HCT116 (cell line): ENCODE measurements at regions not wholly inside any gene's neighbourhood (a gene's known extent, or its start where the extent isn't known, plus 50 kb on each side); places are given as distances from the start of the nearest gene placed in this dataset.

Source experiments
- ATAC-seq: fragments of 200-7000 bp; cut with Tn5 transposase; 2 replicates; pipeline ENCODE4 v1.9.1; 2020; ENCODE audit warnings: mild to moderate bottlenecking, moderate library complexity
- BruUV-seq: library from RNA; stranded (reverse); fragments of 400-500 nt; replicated peaks from 2 replicates; lab custom pipeline; 2021; lab: Mats Ljungman, UMichigan
- CTCF ChIA-PET: fragments of 300-600 bp; sonication (Branson Sonifier 250); formaldehyde crosslinking; loops from one replicate; lab custom pipeline; 2021; ENCODE audit warnings: antibody characterized with exemption; lab: Charles Lee
- POLR2A ChIA-PET: fragments of 300-600, 350-600 bp; sonication (Branson Sonifier 250); formaldehyde crosslinking; loops from one replicate; lab custom pipeline; 2021; ENCODE audit warnings: antibody characterized with exemption; lab: Charles Lee
- RAD21 ChIA-PET, 2 experiments: fragments of 300-600 bp; sonication (Branson Sonifier 250); formaldehyde crosslinking; loops; one replicate each; lab custom pipeline; 2023; ENCODE audit warnings: low total read pairs in 2 of 2; ENCODE audit not compliant: uncharacterized antibody in 2 of 2, unreplicated experiment in 2 of 2, low non-redundant PET in 1 of 2; lab: Charles Lee
- DNase-seq: peaks from one replicate; pipeline ENCODE4 v3.0.0-alpha.2; 2010; ENCODE audit warnings: low read depth, low spot score
- H2AFZ ChIP-seq: fragments of 200-600 bp; shearing (Covaris generic), sonication (generic); 2 replicates; pipeline ENCODE4 v1.6.1; 2017; ENCODE audit warnings: low read depth, mixed run types, mixed read lengths, antibody characterized with exemption, low read length; ENCODE audit not compliant: poor library complexity, severe bottlenecking
- H3K27ac ChIP-seq: 2 replicates; pipeline ENCODE4 v1.5.1; 2012; ENCODE audit warnings: low read depth, low read length
- H3K27me3 ChIP-seq: fragments of 200-600 bp; sonication (generic); 2 replicates; pipeline ENCODE4 v1.6.1; 2016; ENCODE audit warnings: mixed run types, low read length, mixed read lengths; ENCODE audit not compliant: insufficient read depth
- H3K36me3 ChIP-seq, 2 experiments: fragments of 200-500 bp in 1 of 2; fragments of 200-600 bp in 1 of 2; sonication (Bioruptor generic) in 1 of 2; sonication (generic) in 1 of 2; 2 replicates each; pipeline versions ENCODE4 v1.5.1 to v1.6.1; 2014 to 2016; ENCODE audit warnings: low read length in 2 of 2, inconsistent platforms in 1 of 2, mixed read lengths in 1 of 2, mixed run types in 1 of 2; ENCODE audit not compliant: insufficient read depth in 2 of 2, control insufficient read depth in 1 of 2
- H3K4me1 ChIP-seq, 2 experiments: fragments of 200-600 bp in 1 of 2; sonication (generic) in 1 of 2; 2 replicates each; pipeline versions ENCODE4 v1.5.1 to v1.6.1; 2012 to 2017; ENCODE audit warnings: low read length in 2 of 2, inconsistent platforms in 1 of 2, mild to moderate bottlenecking in 1 of 2, mixed read lengths in 1 of 2, mixed run types in 1 of 2, moderate library complexity in 1 of 2; ENCODE audit not compliant: insufficient read depth in 2 of 2, control insufficient read depth in 1 of 2
- H3K4me2 ChIP-seq: fragments of 200-600 bp; sonication (generic); 2 replicates; pipeline ENCODE4 v1.6.1; 2017; ENCODE audit warnings: mixed run types, low read length, mixed read lengths
- H3K4me3 ChIP-seq, 2 experiments: fragments of 200-600 bp in 1 of 2; sonication (generic) in 1 of 2; replicated peaks in 1 of 2; 2 replicates each; pipeline ENCODE4 v1.5.1; 2011 to 2016; ENCODE audit warnings: low read length in 2 of 2, control low read depth in 1 of 2, low read depth in 1 of 2, mild to moderate bottlenecking in 1 of 2, mixed read lengths in 1 of 2, mixed run types in 1 of 2
- H3K79me2 ChIP-seq: fragments of 200-600 bp; sonication (generic); 2 replicates; pipeline ENCODE4 v1.6.1; 2017; ENCODE audit warnings: mild to moderate bottlenecking, mixed run types, low read length, moderate library complexity, mixed read lengths; ENCODE audit not compliant: insufficient read depth
- H3K9ac ChIP-seq: fragments of 200-600 bp; sonication (generic); 2 replicates; pipeline ENCODE4 v1.6.1; 2016; ENCODE audit warnings: low read length, mixed read lengths
- H3K9me2 ChIP-seq: fragments of 200-600 bp; sonication (generic), shearing (Covaris generic); 2 replicates; pipeline ENCODE4 v1.6.1; 2017; ENCODE audit warnings: mixed run types, mild to moderate bottlenecking, moderate library complexity; ENCODE audit not compliant: insufficient read depth
- H3K9me3 ChIP-seq, 2 experiments: fragments of 200-500 bp in 1 of 2; fragments of 200-600 bp in 1 of 2; sonication (Bioruptor generic) in 1 of 2; sonication (generic) in 1 of 2; 2 replicates each; pipeline ENCODE4 v1.6.1; 2014 to 2017; ENCODE audit warnings: low read length in 2 of 2, mixed read lengths in 2 of 2, inconsistent platforms in 1 of 2, low read depth in 1 of 2, mild to moderate bottlenecking in 1 of 2, mixed run types in 1 of 2, moderate library complexity in 1 of 2; ENCODE audit not compliant: control insufficient read depth in 1 of 2, insufficient read depth in 1 of 2
- H4K20me1 ChIP-seq: fragments of 200-600 bp; sonication (generic), shearing (Covaris generic); 2 replicates; pipeline ENCODE4 v1.6.1; 2017; ENCODE audit warnings: mixed run types, mild to moderate bottlenecking, moderate library complexity; ENCODE audit not compliant: insufficient read depth
- CEBPB ChIP-seq: IDR thresholded peaks from 2 replicates; pipeline ENCODE4 v1.6.1; 2012; ENCODE audit warnings: low read depth
- ELF1 ChIP-seq: IDR thresholded peaks from 2 replicates; pipeline ENCODE4 v1.6.1; 2012; ENCODE audit warnings: low read depth, borderline replicate concordance
- EZH2phosphoT487 ChIP-seq: fragments of 200-600 bp; IDR thresholded peaks from 2 replicates; pipeline ENCODE4 v1.6.1; 2018; ENCODE audit warnings: antibody characterized with exemption, borderline replicate concordance
- FOSL1 ChIP-seq: IDR thresholded peaks from 2 replicates; pipeline ENCODE4 v1.6.1; 2012; ENCODE audit warnings: low read depth
- SIN3A ChIP-seq: IDR thresholded peaks from 2 replicates; pipeline ENCODE4 v1.6.1; 2012; ENCODE audit warnings: low read depth
- SRF ChIP-seq: IDR thresholded peaks from 2 replicates; pipeline ENCODE4 v1.6.1; 2012; ENCODE audit warnings: low read depth
- TCF7L2 ChIP-seq: IDR thresholded peaks from 2 replicates; pipeline ENCODE4 v1.7.0; 2011; ENCODE audit warnings: borderline replicate concordance, inconsistent platforms; ENCODE audit not compliant: insufficient read depth, insufficient read length; ENCODE audit errors: extremely low read depth
- ZFX ChIP-seq: fragments of 450-650 bp; IDR thresholded peaks from 2 replicates; pipeline ENCODE4 v1.6.1; 2017
- ZNF274 ChIP-seq: fragments of 200-500 bp; sonication (Bioruptor generic); IDR thresholded peaks from 2 replicates; pipeline ENCODE4 v1.6.1; 2014; ENCODE audit warnings: mild to moderate bottlenecking, low read depth, low read length, inconsistent platforms
- intact Hi-C: fragments of 100-400 bp; cut with micrococcal nuclease; formaldehyde crosslinking; loops from 2 replicates; pipeline ENCODE4 v1.10.0; 2022
- TF ChIP-seq, protein P1 (sequence below): IDR thresholded peaks from 2 replicates; pipeline ENCODE4 v1.6.1; 2011; ENCODE audit warnings: mild to moderate bottlenecking, low read length, moderate library complexity; ENCODE audit not compliant: insufficient replicate concordance; ENCODE audit errors: extremely low read depth
- TF ChIP-seq, protein P2 (sequence below): IDR thresholded peaks from 2 replicates; pipeline ENCODE4 v1.6.1; 2012

DNA sequence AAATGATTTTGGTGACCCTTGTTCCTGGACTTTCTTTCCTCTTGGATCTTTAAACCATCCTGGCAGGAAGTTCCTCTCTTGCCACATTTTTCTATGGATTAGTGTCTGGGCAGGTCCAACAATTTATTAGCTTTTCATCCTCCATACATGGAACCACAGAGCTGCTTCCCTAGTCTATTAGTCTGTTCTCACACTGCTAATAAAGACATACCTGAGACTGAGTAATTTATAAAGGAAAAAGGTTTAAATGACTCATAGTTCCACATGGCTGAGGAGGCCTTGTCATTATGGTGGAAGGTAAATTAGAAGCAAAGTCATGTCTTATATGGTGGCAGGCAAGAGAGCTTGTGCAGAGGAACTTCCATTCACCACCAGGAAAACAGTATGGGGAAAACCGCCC is 122.9 kb downstream of the DDX1 start:
- H3K27me3 ChIP-seq = no peaks in the 10 kb centered on the region
- POLR2A ChIA-PET = no interaction called here
- no peak for ATAC-seq

DNA sequence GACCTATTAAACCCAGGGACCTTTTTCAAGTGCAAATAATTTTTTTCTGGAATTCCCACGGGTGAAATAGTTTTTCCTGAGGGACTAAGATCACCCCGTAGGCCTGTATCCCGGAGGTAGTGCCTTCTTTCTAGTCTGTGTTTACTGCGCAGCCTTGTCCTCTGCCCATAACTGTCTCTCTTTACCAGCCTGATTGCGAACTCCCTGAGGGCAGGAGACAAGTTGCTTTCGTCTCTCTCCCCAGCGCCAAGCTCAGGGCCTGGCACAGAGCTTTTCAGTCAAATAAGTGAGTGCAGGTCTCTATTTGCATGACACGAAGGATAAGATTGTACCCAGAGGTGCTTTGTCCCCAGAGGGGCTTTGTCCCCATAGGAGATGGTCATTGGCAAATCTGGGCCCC is 123.9 kb downstream of the DDX1 start:
- RAD21 ChIA-PET = no interaction called here
- CTCF ChIA-PET = no interaction called here
- BruUV-seq = no TSS peak
- no peak for ATAC-seq
- no peaks in the 10 kb centered on the region for H3K79me2 ChIP-seq
- no peaks in the 10 kb centered on the region for H4K20me1 ChIP-seq
- no peaks in the 10 kb centered on the region for H3K36me3 ChIP-seq
- H2AFZ ChIP-seq = no peak overlapping the region
- no peak overlapping the region for H3K4me2 ChIP-seq
- no peak overlapping the region for H3K4me3 ChIP-seq
- no peak overlapping the region for H3K9ac ChIP-seq
- intact Hi-C loops = no loop called here
- no peak for DNase-seq
- no peaks in the 10 kb centered on the region for H3K9me2 ChIP-seq
- no peaks in the 10 kb centered on the region for H3K9me3 ChIP-seq
- POLR2A ChIA-PET = no interaction called here
- peaks cover 0 to 3% of the 10 kb centered on the region in 2 experiments; a peak in 1 of 4 replicates for H3K4me1 ChIP-seq
- H3K27me3 ChIP-seq = no peaks in the 10 kb centered on the region
- TF ChIP-seq FOSL1 (no peak), SRF (no peak), ZFX (no peak), CEBPB (no peak), ELF1 (no peak), TCF7L2 (no peak), SIN3A (no peak), EZH2phosphoT487 (no peak)
- TF ChIP-seq, protein P1, sequence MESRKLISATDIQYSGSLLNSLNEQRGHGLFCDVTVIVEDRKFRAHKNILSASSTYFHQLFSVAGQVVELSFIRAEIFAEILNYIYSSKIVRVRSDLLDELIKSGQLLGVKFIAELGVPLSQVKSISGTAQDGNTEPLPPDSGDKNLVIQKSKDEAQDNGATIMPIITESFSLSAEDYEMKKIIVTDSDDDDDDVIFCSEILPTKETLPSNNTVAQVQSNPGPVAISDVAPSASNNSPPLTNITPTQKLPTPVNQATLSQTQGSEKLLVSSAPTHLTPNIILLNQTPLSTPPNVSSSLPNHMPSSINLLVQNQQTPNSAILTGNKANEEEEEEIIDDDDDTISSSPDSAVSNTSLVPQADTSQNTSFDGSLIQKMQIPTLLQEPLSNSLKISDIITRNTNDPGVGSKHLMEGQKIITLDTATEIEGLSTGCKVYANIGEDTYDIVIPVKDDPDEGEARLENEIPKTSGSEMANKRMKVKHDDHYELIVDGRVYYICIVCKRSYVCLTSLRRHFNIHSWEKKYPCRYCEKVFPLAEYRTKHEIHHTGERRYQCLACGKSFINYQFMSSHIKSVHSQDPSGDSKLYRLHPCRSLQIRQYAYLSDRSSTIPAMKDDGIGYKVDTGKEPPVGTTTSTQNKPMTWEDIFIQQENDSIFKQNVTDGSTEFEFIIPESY = no peak
- TF ChIP-seq, all 23 proteins: peak for 0
- no peak overlapping the region for H3K27ac ChIP-seq

More for the DNA sequence above, 122.9 kb downstream of the DDX1 start:
- BruUV-seq = no TSS peak
- Histone ChIP-seq H3K9me3 (no peaks in the 10 kb centered on the region), H2AFZ (no peak overlapping the region), H3K4me1 (peaks cover 0 to 3% of the 10 kb centered on the region in 2 experiments; a peak in 1 of 4 replicates), H3K9me2 (no peaks in the 10 kb centered on the region), H3K4me2 (no peak overlapping the region), H3K4me3 (no peak overlapping the region), H4K20me1 (no peaks in the 10 kb centered on the region), H3K79me2 (no peaks in the 10 kb centered on the region), H3K27ac (no peak overlapping the region), H3K36me3 (no peaks in the 10 kb centered on the region), H3K9ac (no peak overlapping the region)
- ChIA-PET RAD21 (no interaction called here), CTCF (no interaction called here)
- DNase-seq = no peak
- TF ChIP-seq ZNF274 (no peak), SIN3A (no peak)
- TF ChIP-seq, protein P2, sequence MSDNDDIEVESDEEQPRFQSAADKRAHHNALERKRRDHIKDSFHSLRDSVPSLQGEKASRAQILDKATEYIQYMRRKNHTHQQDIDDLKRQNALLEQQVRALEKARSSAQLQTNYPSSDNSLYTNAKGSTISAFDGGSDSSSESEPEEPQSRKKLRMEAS = no peak
- intact Hi-C loops = no loop called here
